SKM-1 treated with dmso at 0.1 percent for 144 hours (cell line): ENCODE measurements at regions not wholly inside any gene's neighbourhood (a gene's known extent, or its start where the extent isn't known, plus 50 kb on each side); places are given as distances from the start of the nearest gene placed in this dataset.
A peak's percentile ranks its signal among the peaks of the same experiment; 100 is the strongest.

Source experiments
- DNase-seq: peaks from one replicate; lab custom pipeline; 2025; ENCODE audit not compliant: unreplicated experiment; lab: John Stamatoyannopoulos, UW

DNA sequence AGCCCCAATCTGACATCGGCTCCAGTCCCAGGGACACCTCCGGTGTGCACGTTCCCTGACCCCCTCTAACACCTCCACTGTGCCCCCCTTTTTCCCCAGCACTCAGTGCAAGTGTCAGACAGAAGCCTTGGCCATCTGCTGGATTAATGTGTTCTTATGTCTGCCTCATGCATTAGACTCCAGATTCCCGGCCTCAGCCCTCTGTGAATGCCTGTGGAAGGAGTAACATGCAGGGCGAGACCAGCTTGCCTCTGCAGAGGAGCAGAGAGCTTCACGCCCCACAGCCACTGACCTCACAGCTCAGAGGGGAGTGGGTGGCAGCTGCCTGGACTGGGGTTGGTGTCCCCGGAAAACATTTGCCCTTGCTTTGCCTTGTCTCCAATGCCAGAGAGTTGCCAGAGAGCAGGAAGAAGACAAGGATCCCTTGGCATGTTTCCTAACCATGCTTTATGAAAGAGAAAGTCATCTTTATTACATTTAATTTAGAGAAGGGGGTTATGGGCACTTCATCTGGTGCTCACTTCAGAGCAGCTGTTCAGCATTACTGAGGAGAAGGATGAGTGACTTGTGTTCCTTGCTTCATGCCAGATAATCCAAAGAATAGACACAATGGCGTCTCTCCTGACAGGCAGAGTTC, 91.6 kb upstream of the CXCL12 start:
- DNase-seq, result no peak

DNA sequence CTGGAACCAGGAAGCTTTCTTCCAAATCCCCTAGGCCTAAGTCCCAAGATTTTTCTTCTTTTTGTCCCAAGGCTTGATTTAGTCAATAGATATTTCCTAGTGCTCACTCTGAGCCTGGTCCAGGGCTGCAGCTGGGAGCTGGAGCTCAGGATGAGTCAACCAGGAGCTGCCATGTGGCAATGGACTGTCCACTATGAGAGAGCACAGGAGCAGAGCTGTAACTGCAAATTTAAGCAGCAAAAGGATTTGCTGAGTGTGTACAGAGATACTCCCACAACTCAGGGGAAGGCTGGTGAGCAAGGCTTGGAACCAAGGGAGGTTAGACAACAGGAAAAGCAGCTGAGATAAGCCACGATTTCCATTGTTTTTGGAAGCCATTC, 92.1 kb upstream of the CXCL12 start:
- DNase-seq, result no peak

DNA sequence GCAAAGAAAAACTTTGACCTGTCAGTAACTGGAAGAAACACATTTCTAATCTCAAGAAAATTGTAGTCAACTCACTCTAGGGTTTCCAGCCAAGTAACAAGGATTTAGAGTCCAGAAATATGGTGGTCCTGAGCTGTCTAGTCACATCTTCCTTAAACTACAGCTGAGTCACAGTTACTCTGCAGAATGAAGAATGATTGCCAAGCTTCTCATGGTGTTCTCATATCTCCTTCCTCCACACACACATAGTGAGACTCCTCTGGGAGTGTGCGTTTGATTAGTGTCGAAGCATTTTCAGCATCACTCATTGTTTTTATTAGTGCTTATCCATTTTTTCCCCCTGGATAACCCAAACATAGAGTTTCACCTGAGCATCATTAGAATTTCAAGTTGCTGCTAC, 93.1 kb upstream of the CXCL12 start:
- no peak for DNase-seq

DNA sequence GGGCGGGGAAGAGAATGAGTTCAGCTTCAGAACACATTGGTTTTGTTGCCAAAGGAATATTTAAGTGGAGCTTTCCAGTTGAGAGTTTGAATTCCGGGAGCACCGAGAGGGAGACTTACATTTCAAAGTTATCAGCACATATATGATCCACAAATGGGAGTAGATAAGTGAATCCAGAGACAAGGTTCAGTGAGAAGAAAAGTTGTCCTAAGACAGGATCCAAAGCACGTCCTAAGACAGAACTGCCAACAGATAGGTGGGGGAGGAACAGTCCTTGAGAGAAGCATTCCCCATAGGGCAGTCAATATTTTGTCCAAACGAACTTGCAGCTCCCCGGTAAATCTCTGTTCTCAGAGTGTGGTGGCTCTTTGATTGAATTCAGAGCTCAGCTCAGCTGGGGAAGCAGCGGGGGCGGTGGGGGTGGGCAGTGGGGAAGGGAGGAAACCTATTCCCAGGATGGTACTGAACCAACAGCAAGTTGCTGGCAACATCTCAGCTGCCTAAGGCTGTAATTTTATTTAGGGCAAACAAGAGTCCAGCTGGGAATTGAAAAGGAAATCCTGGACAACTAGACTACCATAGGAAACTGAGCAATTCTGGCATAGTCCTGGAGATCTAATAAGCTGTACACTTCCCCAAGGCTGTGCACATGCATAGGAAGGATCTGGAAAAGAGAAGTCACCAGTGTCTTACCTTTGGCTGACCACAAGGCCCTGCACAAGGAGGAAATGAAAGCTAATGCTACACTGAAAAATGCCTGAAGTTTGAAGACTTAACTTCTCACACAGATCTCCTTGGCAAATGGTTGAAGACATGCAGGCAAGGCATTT, 94.2 kb upstream of the CXCL12 start:
- DNase-seq, result peak; percentile 85

DNA sequence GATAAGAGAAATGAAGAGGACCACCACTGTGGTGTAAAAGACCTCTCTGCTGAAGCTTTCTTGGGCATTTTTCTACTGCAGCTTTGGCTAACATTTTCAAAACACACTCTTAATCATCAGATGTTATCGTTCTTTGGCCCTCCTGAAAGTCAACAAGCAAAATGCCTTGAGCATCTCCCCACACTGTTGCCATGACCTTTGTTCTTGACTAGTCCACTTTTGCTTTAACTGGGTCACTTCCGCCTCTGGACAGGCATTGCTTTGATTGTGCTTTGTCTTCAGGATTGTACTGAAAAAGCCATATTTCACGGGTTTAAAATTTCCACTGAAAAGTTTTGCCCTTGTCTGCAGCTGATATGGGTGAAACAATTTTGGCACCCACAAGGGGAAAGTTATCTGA, 107.8 kb upstream of the CXCL12 start:
- DNase-seq, result no peak

DNA sequence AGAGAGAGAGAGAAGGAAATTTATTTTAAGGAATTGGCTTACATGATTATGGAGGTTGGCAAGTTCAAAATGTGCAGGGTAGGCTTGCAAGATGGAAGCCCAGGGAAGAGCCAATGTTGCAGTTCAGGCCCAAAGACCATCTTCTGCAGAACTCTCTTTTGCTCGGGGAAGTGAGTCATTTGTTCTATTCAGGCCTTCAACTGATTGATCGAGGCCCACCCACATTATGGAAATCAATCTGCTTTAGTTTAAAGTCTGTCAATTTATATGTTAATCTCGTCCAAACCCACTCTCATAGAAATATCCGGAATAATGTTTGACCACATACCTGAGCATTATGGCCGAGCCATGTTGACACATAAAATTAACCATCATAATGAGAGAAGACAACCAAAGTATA, 113.3 kb upstream of the CXCL12 start:
- no peak for DNase-seq

DNA sequence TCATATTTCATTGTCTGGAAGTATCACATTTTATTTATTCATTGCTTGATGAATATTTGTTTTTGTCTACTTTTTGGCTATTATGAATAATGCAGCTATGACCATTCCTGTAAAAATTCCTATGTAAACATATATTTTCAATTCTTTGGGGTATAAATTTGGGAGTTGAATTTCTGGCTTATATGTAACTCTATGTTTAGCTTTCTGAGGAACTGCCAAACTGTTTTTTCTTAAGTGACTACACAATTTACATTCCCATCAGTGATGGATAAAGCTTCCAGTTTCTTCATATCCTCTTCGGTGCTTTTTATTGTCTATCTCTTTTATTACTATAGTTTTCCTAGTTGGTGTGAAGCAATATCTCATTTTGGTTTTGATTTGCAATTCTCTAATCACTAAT, 115.6 kb upstream of the CXCL12 start:
- no peak for DNase-seq

DNA sequence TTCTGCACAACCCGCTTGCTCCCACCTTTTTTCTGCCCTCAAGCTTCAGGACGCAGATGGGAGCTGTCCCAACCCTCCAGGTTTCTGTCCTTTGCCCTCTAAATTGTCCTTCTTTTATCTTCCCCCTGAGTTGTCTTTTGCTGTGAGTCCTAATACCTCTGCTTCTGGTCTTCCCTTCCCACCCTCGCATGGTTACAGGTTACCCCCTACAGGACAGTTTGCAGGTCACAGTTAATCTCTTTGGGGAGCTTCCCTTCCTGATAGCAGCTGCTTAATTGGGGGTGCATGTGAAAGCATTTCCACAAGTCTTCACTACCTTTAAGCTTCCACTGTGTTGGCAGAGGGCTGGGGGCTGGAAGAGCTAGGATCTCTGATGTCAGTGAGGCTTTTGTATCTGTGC, 121.5 kb upstream of the CXCL12 start:
- DNase-seq, result no peak

DNA sequence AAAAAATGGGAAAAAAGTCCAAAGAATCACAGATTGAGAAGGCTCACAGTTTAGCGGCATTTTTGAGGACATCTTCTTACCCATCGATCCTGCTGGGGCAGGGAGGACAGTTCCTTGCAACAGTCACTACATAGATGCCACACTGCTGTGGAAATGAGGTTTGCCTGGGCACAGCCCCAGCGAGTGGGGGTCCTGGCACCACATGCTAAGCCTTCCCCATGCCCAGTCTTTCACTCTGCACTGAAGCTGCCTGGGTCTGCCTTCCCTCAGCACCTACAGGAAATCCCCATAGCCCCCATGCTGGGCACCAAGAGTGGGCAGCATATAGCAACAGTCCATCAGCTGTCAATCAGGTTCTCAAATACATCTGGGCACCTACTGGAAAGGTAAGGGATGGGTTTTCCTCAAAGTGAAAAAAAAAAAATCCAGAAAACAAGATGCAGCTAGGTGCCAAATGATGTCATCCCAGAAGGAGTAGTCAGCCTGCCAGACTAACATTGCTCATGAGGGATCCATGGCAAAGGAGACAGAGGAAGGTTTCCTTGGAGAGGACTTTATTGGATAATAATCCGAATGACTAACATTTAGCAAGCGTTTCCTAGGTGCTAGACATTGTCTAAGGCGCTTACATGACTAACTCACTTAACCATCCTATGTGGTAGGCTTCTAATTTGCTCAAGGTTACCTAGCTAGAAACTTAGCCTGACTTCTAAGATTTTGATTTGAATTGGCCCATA, 125.7 kb upstream of the CXCL12 start:
- DNase-seq, result no peak

DNA sequence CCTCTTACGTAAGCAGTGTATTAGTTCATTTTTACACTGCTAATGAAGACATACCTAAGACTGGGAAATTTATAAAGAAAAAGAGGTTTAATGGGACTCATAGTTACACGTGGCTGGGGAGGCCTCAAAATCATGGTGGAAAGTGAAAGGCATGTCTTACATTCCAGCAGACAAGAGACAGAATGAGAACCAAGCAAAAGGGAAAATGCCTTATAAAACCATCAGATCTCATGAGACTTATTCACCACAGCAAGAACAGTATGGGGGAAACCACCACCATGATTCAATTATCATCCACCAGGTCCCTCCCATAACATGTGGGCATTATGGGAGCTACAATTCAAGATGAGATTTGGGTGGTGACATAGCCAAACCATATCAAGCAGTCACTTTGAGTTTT, 126.3 kb upstream of the CXCL12 start:
- no peak for DNase-seq

DNA sequence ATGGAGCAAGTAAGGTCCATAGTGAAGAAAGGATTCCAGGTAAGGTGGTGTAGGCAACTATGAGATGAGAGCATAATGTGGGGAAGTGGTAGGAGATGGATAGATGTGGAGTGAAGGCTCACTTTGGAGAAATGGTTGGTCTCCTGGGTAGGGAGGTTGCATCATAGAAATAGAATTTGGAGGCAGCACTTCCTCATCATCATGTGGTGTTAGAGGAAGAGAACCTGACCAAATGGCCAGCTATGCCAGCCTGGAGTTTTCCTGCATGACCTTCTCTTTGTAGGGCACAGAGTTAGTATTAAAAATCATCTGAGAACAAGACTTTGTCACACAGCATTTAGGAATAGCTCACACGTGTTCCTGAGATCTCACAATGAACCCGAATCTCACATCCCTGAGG, 126.7 kb upstream of the CXCL12 start:
- no peak for DNase-seq

DNA sequence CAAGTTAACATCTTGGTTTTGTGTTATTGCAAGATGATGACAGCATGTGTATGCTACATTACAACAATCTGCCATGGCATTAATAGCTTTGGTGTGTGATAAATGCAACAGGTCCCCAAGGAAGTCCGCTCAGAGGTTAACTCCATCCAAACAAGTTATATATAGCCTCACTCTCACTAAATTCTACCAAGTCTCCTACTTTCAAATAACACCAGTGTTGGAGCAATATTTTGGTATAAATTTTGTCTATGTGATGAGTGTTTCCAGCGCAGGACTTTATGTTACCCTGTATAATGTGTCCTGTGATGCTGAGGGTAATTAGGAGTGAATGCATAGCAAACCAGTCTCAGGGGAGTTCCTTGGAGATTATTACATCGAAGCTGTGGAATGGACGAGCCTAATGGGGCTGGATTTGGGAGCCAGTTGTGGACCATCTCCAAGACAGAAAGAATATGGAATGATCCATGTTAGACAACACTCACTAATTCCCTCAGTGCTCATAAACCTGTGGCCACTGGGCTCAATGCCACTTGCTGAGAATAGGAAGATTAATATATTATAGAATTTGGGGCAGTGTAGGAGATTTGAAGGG, 127.6 kb upstream of the CXCL12 start:
- DNase-seq, result no peak

DNA sequence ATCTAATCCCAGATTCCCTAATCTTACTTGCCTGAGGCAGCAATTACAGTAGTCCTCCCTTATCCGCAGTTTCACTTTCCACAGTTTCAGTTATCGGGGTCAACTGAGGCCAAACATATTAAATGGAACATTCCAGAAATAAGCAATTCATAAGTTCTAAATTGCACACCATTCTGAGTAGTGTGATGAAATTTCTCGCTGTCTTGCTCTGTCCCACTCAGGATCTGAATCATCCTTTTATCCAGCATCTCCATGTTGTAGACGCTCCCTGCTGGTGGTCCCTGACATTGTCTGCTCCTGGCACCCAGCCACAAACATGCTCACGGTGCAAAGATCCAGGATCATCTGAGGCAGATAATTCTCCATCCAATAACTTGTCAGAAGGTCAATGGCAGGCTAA, 128.7 kb upstream of the CXCL12 start:
- DNase-seq, result no peak

DNA sequence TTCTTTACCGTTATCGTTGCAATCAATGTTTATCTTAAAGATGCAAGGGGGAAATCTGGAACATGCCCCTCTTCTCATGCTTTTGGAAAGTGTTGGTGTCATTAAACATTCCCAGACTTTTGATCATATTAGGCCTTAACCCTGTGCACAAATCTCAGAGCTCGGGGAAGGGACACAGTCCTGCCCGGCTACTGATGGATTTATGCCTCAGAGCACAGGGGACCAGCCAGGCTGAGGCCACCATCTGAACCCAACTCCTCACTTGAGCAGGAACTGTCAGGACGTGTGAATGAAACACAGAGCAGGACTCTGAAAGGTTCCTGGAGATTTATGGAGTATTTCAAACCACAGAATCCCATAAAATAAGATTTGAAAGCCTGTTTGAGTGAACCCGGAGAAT, 132.0 kb upstream of the CXCL12 start:
- no peak for DNase-seq

DNA sequence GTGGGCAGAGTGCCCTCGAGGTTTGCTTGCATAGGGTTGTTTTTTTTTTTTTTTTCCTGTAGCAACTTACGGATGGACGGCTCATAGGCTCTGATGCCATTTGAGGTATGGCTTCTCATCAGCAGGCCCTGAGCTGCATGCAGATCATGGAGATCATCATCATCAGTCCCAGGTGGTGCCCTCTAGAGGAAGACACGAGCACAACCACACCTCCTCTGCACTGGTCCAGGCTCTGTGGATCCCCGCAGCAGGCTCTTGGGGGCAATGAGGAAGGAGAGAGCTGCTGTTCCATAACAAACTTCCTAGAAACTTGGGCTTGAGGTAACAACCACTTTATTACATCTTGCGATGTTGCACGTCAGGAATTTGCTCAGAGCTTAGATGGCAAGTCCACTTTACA, 132.7 kb upstream of the CXCL12 start:
- DNase-seq, result peak; percentile 17

DNA sequence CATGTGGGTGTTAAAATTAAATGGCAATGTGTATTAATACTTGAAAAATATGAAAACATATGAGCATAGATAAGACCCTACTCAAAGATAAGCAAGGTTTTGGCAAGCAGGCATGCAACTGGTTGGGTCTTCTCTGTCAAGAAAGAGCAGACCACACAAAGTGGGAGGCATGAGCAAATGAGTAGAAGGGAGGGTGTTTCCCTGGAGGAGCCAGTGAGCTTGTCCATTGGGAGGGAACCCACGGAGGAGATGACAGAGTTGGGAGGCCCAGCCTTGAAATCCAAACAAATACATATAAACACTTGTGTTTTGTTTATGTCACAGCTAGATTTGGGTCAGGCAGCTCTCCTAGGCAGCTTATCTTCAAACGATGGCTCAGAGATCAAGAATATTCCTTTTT, 134.5 kb upstream of the CXCL12 start:
- DNase-seq, result no peak

DNA sequence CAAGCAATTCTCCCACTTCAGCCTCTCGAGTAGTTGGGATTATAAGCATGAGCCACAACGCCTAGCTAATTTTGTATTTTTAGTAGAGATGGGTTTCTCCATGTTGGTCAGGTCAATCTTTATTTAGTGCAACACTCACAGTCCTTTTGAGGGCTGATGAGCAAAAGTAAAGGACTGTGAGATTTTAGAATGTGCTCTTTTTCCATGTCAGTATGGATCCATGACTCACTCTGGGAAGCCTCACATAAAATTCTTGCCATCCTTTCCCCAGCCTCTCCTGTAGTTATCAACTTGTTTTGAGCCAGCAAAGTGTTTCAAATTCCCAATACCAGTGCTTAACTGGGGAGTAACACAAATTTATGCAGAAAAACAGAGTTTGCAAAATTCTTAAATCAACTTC, 135.8 kb upstream of the CXCL12 start:
- no peak for DNase-seq

DNA sequence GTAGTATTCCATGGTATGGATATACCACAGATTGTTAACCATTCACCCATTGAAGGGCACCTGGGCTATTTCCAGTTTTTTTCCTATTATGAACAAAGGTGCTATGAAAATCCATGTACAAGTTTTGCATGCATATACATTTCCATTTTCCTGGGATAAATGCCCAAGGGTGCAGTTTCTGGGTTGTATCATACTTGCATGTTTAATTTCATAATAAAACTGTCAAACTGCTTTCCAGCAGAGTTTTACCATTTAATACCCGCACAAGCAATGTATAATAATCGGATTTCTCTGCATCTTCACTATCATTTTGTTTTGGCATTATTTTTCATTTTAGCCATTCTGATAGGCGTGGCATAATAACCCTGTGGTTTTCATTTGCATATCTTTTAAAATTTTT, 154.3 kb upstream of the CXCL12 start:
- no peak for DNase-seq

DNA sequence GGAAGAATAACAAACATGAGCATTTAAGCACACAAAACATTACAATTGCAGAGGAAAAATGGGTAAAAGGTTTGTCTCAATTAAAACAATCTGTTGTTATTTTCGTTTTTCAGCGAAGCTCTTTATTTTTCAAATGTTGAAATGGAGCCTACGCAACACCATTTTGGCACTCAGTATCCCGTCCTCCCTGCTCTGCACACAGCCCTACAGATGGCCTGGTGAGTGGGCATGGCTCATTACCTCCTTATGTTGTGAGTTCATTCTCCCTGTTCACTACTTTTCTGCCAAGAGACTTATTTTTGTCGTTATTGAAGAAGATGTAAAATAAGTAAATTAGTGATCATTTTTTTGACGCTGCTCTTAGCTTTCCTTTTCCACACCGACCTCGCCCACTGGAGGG, 167.8 kb upstream of the CXCL12 start:
- DNase-seq, result no peak

DNA sequence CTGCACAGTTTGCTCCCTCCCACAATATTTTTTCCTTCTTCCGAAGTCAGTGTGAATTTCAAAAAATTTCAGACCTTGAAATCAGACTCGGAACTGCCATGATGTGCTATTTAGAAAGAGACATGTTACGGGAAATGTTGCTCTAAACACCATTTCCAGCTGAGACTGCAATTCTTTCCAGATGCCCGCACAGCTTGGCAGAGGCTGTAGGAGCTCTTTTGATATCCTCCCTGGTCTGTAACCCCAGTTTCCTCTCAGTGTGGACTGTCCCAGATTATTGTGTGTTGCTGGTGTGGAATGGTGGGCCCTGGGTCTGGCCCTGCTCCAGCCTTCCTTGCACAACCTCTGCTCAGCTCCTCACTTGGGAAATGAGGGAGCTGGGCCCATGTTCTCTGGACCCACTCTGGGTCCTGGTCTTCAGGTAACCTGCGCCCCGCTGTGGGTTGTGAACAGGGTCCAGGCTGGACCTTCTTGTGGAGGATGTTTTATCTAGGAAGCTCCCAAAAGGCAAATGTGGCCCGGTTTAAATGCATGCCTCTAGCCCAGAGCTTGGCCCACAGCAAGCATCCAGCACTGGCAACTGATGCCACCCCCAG, 172.8 kb upstream of the CXCL12 start:
- DNase-seq, result no peak

DNA sequence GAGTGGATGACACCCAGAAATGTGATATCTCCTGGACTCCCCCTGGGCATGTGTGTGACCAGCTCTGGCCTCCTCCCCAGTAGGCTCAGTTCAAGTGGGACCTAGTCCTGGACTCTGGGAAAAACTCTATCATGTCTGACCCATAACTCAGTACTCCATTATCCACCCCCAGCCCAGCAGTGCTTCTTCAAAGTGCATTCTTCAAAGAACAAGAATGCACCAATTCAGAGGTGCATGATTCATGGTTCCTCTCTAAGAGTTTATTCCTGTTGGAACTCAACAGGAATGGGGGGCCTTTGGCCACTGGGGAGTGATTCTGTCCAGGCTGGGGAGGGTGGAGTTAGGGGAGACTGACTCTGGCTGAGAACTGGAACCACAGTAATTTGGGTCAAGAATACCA, 173.6 kb upstream of the CXCL12 start:
- no peak for DNase-seq

DNA sequence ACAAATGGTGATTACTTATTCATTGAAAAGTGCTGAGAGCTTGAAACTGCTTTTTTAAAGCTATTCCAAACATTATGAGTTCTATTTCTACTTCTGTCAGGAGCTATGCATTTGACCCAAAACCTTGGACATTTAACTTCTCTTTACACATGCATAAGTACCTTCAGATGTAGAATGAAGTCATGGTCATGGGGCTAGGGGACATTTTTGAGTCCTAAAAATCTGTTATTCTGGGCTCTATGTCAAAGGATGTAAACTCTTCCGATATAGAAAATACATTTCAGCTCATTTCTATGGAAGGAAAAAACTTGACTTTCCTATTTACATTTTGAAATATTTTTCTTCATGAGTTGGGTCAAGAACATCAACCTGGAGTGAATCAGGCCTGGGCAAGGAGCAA, 179.5 kb upstream of the CXCL12 start:
- no peak for DNase-seq
